ENCODE measurements at regions not wholly inside any gene's neighbourhood (a gene's known extent, or its start where the extent isn't known, plus 50 kb on each side); places are given as distances from the start of the nearest gene placed in this dataset.
"Not testable (repeated sequence)": the region's sequence is repeated elsewhere in the genome, so short reads cannot be mapped to it uniquely, and the experiment has no call there.

DNA sequence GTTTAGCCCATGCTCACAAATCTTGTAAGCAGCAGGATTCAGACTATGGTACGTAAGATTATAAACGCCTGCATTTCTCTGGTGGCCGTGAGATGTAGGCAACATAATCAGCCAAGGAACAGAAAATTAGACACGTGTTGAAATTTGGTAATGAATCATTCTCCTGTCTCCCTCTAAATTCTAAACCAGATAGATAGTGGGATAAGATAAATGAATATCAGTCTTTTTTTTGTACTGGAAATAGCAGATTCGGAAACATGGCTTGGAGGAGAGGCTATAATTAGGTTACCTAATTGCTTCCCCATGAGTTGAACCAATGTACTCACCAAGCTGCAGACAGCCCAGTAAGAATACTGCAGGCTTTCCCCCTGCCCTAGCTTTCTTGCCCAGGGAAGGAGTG lies 172.3 kb downstream of the TGFB2 start:
- Histone ChIP-seq H3K79me2 (ENCODE audit: insufficient read depth, low read length) (no peaks in the 10 kb centered on the region), H4K20me1 (ENCODE audit: insufficient read depth) (no peaks in the 10 kb centered on the region), H3K4me3 (replicated peaks in 1 of 2; ENCODE audit: low read depth in 1 of 2, low read length in 2 of 2) (no peak overlapping the region), H2AFZ (ENCODE audit: low read depth, low read length, poor library complexity, severe bottlenecking) (no peak overlapping the region), H3K27ac (ENCODE audit: low read depth, low read length) (no peak overlapping the region), H3K9ac (ENCODE audit: low read length) (no peak overlapping the region), H3K36me3 (ENCODE audit: control insufficient read depth in 1 of 2, insufficient read depth in 2 of 2, low read length in 2 of 2) (no peaks in the 10 kb centered on the region), H3K4me1 (ENCODE audit: control insufficient read depth in 1 of 2, insufficient read depth in 2 of 2, low read length in 2 of 2) (no peaks in the 10 kb centered on the region), H3K9me3 (ENCODE audit: control insufficient read depth in 1 of 2, insufficient read depth in 1 of 2, low read depth in 1 of 2, low read length in 2 of 2) (no peaks in the 10 kb centered on the region), H3K27me3 (ENCODE audit: insufficient read depth, low read length) (no peaks in the 10 kb centered on the region), H3K4me2 (ENCODE audit: low read length) (no peak overlapping the region), H3K9me2 (ENCODE audit: insufficient read depth) (no peaks in the 10 kb centered on the region)
- ATAC-seq: no peak
- no peak for DNase-seq (ENCODE audit: low read depth, low spot score)
- RAD21 ChIA-PET (ENCODE audit: low non-redundant PET in 1 of 2, low total read pairs in 2 of 2, uncharacterized antibody in 2 of 2, unreplicated experiment in 2 of 2): no interaction called here
- intact Hi-C loops (cut with micrococcal nuclease): no loop called here
- TF ChIP-seq SP1 (IDR thresholded peaks at IDR 0.05; ENCODE audit: low read depth) (no peak), YY1 (IDR thresholded peaks at IDR 0.05; ENCODE audit: extremely low read depth, insufficient replicate concordance, low read depth, low read length) (no peak), POLR2AphosphoS5 (IDR thresholded peaks at IDR 0.05; ENCODE audit: low read depth, low read length) (no peak), JUND (IDR thresholded peaks at IDR 0.05) (no peak)
- CTCF ChIA-PET: no interaction called here
- no TSS peak for BruUV-seq (replicated peaks)
- POLR2A ChIA-PET: no interaction called here

DNA sequence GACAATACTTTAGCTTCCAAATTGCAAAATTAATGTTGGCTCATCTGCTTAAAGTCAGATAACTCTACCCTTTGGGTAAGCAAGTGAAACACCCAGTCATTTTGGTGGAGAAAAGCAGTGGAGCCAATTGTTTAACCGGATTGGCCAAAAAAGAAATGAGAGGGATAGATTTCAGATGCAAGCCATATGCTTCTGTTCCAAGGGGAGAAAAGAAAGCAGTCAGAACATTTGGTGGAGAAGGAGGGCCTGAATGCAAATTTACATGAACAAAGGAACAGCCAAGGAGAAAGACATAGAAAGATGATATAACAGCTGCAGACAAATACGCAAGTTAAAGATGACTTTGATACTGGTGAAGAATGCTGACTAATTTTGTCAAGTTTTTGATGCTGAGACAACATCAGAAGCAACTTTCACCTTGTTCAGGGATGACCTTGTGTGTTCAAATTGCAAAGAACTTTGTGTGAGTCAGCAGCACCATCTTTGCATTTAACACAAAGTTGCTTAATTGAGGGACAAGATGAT lies 173.1 kb downstream of the TGFB2 start:
- H4K20me1 ChIP-seq (ENCODE audit: insufficient read depth): no peaks in the 10 kb centered on the region
- TF ChIP-seq EGR1 (IDR thresholded peaks at IDR 0.05; ENCODE audit: low read depth) (no peak), SRF (IDR thresholded peaks at IDR 0.05; ENCODE audit: low read depth) (no peak), POLR2A (IDR thresholded peaks at IDR 0.05; ENCODE audit: borderline replicate concordance, extremely low read depth, insufficient read depth, insufficient read length) (no peak)
- TF ChIP-seq, protein P1, sequence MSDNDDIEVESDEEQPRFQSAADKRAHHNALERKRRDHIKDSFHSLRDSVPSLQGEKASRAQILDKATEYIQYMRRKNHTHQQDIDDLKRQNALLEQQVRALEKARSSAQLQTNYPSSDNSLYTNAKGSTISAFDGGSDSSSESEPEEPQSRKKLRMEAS (IDR thresholded peaks at IDR 0.05): no peak
- ChIA-PET RAD21 (ENCODE audit: low non-redundant PET in 1 of 2, low total read pairs in 2 of 2, uncharacterized antibody in 2 of 2, unreplicated experiment in 2 of 2) (no interaction called here), POLR2A (no interaction called here), CTCF (no interaction called here)
- no peaks in the 10 kb centered on the region for H3K9me3 ChIP-seq (ENCODE audit: control insufficient read depth in 1 of 2, insufficient read depth in 1 of 2, low read depth in 1 of 2, low read length in 2 of 2)
- H3K27ac ChIP-seq (ENCODE audit: low read depth, low read length): no peak overlapping the region
- no peaks in the 10 kb centered on the region for H3K36me3 ChIP-seq (ENCODE audit: control insufficient read depth in 1 of 2, insufficient read depth in 2 of 2, low read length in 2 of 2)
- DNase-seq (ENCODE audit: low read depth, low spot score): no peak
- H3K4me2 ChIP-seq (ENCODE audit: low read length): no peak overlapping the region
- no peaks in the 10 kb centered on the region for H3K27me3 ChIP-seq (ENCODE audit: insufficient read depth, low read length)
- no peak for ATAC-seq
- H3K4me1 ChIP-seq (ENCODE audit: control insufficient read depth in 1 of 2, insufficient read depth in 2 of 2, low read length in 2 of 2): no peaks in the 10 kb centered on the region
- H3K79me2 ChIP-seq (ENCODE audit: insufficient read depth, low read length): no peaks in the 10 kb centered on the region
- BruUV-seq (replicated peaks): no TSS peak
- H3K9me2 ChIP-seq (ENCODE audit: insufficient read depth): no peaks in the 10 kb centered on the region
- H3K9ac ChIP-seq (ENCODE audit: low read length): no peak overlapping the region
- H3K4me3 ChIP-seq (replicated peaks in 1 of 2; ENCODE audit: low read depth in 1 of 2, low read length in 2 of 2): no peak overlapping the region
- no peak overlapping the region for H2AFZ ChIP-seq (ENCODE audit: low read depth, low read length, poor library complexity, severe bottlenecking)
- intact Hi-C loops (cut with micrococcal nuclease): no loop called here

DNA sequence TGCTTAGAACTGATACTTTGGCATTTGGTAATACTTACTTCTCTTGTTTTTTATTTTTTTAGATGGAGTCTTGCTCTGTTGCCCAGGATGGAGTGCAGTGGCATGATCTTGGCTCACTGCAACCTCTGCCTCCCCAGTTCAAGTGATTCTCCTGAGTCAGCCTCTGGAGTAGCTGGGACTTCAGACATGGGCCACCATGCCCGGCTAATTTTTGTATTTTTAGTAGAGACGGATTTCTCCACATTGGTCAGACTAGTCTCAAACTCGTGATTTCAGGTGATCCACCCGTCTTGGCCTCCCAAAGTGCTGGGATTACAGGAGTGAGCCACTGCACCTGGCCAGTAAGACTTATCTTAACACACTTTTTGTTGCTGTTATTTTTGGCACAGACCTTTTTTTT lies 175.5 kb downstream of the TGFB2 start:
- H3K9me2 ChIP-seq (ENCODE audit: insufficient read depth); ATAC-seq; RAD21 ChIA-PET (ENCODE audit: low non-redundant PET in 1 of 2, low total read pairs in 2 of 2, uncharacterized antibody in 2 of 2, unreplicated experiment in 2 of 2); H3K4me3 ChIP-seq (replicated peaks in 1 of 2; ENCODE audit: low read depth in 1 of 2, low read length in 2 of 2); H4K20me1 ChIP-seq (ENCODE audit: insufficient read depth); H3K27me3 ChIP-seq (ENCODE audit: insufficient read depth, low read length); DNase-seq (ENCODE audit: low read depth, low spot score); H3K27ac ChIP-seq (ENCODE audit: low read depth, low read length); H3K4me1 ChIP-seq (ENCODE audit: control insufficient read depth in 1 of 2, insufficient read depth in 2 of 2, low read length in 2 of 2); H3K9me3 ChIP-seq (ENCODE audit: control insufficient read depth in 1 of 2, insufficient read depth in 1 of 2, low read depth in 1 of 2, low read length in 2 of 2); H2AFZ ChIP-seq (ENCODE audit: low read depth, low read length, poor library complexity, severe bottlenecking); H3K79me2 ChIP-seq (ENCODE audit: insufficient read depth, low read length); H3K36me3 ChIP-seq (ENCODE audit: control insufficient read depth in 1 of 2, insufficient read depth in 2 of 2, low read length in 2 of 2); H3K9ac ChIP-seq (ENCODE audit: low read length); POLR2A ChIA-PET; H3K4me2 ChIP-seq (ENCODE audit: low read length); BruUV-seq (replicated peaks): not testable (repeated sequence)
- CTCF ChIA-PET: interaction anchor here (1.0 kb wide), 1 partner anchor 9 kb away, joined by 3 read pairs; no protein-coding TSS in a partner anchor
- intact Hi-C loops (cut with micrococcal nuclease): loop anchor here (2.0 to 5.0 kb wide), 2 partner anchors 160 to 547 kb away; no protein-coding TSS in a partner anchor
